ENCODE measurements at regions not wholly inside any gene's neighbourhood (a gene's known extent, or its start where the extent isn't known, plus 50 kb on each side); places are given as distances from the start of the nearest gene placed in this dataset.

- TF ChIP-seq ASH2L (IDR thresholded peaks at IDR 0.05; ENCODE audit: low read length) (no peak), SRF (IDR thresholded peaks at IDR 0.05; ENCODE audit: low read depth, low read length) (no peak)
Measured at GRCh38 chr12:126912111-126912510, 1354.9 kb upstream of the TMEM132C start (continued).
